ENCODE measurements at regions not wholly inside any gene's neighbourhood (a gene's known extent, or its start where the extent isn't known, plus 50 kb on each side); places are given as distances from the start of the nearest gene placed in this dataset.

- TF ChIP-seq EZH2 (IDR thresholded peaks at IDR 0.05) = no peak
- no peak for TF ChIP-seq POLR2AphosphoS5 (IDR thresholded peaks at IDR 0.05; ENCODE audit: borderline replicate concordance, low read depth, low read length)
These were observed 105.6 kb upstream of the ALDH3B2 start for GRCh38 chr11:67780056-67780455.
